ENCODE measurements at regions not wholly inside any gene's neighbourhood (a gene's known extent, or its start where the extent isn't known, plus 50 kb on each side); places are given as distances from the start of the nearest gene placed in this dataset.

- Mint-ChIP-seq H3K27ac (no peak overlapping the region), H3K4me3 (no peak overlapping the region), H3K27me3 (no peaks in the 10 kb centered on the region), H3K4me1 (no peaks in the 10 kb centered on the region), H3K9me3 (no peaks in the 10 kb centered on the region), H3K36me3 (ENCODE audit: low read depth) (no peaks in the 10 kb centered on the region)
- POLR2A ChIA-PET = no interaction called here
- CTCF ChIA-PET = no interaction called here
- no peak for DNase-seq
Observed at GRCh38 chr22:47957649-47958048, 1195.2 kb downstream of the TBC1D22A start.

- DNase-seq = no peak
Observed at GRCh38 chr22:47954107-47954506, 1191.7 kb downstream of the TBC1D22A start.

DNA sequence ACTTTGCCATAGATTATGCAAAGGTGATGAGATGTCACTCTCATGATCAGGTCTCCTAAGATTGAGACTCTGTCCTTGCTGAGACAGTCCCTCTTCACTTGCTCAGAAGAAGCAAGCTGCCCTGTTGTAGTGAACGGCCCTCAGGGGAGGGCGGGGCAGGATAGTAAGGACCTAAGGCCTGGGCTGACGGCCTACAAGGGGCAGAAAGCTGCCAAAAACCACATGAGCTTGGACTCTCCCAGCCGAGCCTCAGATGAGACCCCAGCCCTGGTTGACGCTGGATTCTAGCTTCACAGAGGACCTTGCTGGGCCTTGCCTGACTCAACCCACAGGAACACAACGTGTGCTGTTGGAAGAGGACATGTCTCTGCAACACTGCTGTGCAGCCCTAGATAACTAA lies 1182.5 kb downstream of the TBC1D22A start:
- peaks cover 9% of the 10 kb centered on the region for H3K4me1 Mint-ChIP-seq
- H3K36me3 Mint-ChIP-seq (ENCODE audit: low read depth) = no peaks in the 10 kb centered on the region
- ChIA-PET POLR2A (no interaction called here), CTCF (no interaction called here)
- DNase-seq = no peak
- peaks cover 5% of the 10 kb centered on the region for H3K9me3 Mint-ChIP-seq
- H3K27ac Mint-ChIP-seq = no peak overlapping the region
- H3K27me3 Mint-ChIP-seq = peaks cover 2% of the 10 kb centered on the region
- H3K4me3 Mint-ChIP-seq = no peak overlapping the region

More at GRCh38 chr22:47954107-47954506, 1191.7 kb downstream of the TBC1D22A start:
- Mint-ChIP-seq H3K4me1 (no peaks in the 10 kb centered on the region), H3K36me3 (ENCODE audit: low read depth) (no peaks in the 10 kb centered on the region), H3K4me3 (no peak overlapping the region), H3K9me3 (peaks cover 3% of the 10 kb centered on the region), H3K27ac (no peak overlapping the region), H3K27me3 (no peaks in the 10 kb centered on the region)
- POLR2A ChIA-PET = no interaction called here
- CTCF ChIA-PET = no interaction called here

GRCh38 chr22:47943729-47944700 lies 1181.6 kb downstream of the TBC1D22A start:
- peaks cover 2% of the 10 kb centered on the region for H3K27me3 Mint-ChIP-seq
- POLR2A ChIA-PET = no interaction called here
- CTCF ChIA-PET = no interaction called here
- no peaks in the 10 kb centered on the region for H3K36me3 Mint-ChIP-seq (ENCODE audit: low read depth)
- peaks cover 9% of the 10 kb centered on the region for H3K4me1 Mint-ChIP-seq
- no peak overlapping the region for H3K4me3 Mint-ChIP-seq
- H3K27ac Mint-ChIP-seq = no peak overlapping the region
- DNase-seq = no peak
- H3K9me3 Mint-ChIP-seq = peaks cover 2% of the 10 kb centered on the region

GRCh38 chr22:47940211-47940610 lies 1177.8 kb downstream of the TBC1D22A start:
- H3K27ac Mint-ChIP-seq = no peak overlapping the region
- POLR2A ChIA-PET = no interaction called here
- H3K9me3 Mint-ChIP-seq = peaks cover 5% of the 10 kb centered on the region
- CTCF ChIA-PET = no interaction called here
- H3K36me3 Mint-ChIP-seq (ENCODE audit: low read depth) = no peaks in the 10 kb centered on the region
- H3K4me3 Mint-ChIP-seq = no peak overlapping the region
- H3K27me3 Mint-ChIP-seq = peaks cover 2% of the 10 kb centered on the region
- H3K4me1 Mint-ChIP-seq = peaks cover 9% of the 10 kb centered on the region
- DNase-seq = no peak

DNA sequence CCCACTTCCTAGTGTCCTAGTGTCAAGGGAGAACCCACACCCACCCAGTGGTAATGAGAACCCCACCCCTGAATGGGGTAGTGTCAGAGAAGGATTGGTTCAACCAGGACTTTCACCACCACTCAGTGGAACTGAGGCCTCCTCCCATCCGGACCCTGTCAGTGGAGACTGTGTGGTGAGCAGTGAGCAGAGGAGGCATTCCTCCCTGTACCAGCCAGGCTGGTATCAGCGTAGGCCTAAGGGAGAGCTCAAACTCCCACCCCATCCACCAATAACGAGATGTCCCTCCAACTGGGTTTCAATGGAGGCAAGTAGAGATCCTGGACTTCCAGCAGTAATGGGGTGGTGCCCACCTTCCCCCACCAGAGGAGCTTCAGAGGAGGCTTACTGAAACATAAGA lies 1171.4 kb downstream of the TBC1D22A start:
- Mint-ChIP-seq H3K27ac (no peak overlapping the region), H3K27me3 (peaks cover 3% of the 10 kb centered on the region), H3K4me3 (no peak overlapping the region), H3K4me1 (no peaks in the 10 kb centered on the region), H3K9me3 (peaks cover 13% of the 10 kb centered on the region), H3K36me3 (ENCODE audit: low read depth) (no peaks in the 10 kb centered on the region)
- no peak for DNase-seq
- ChIA-PET CTCF (no interaction called here), POLR2A (no interaction called here)

- H3K4me1 Mint-ChIP-seq = no peaks in the 10 kb centered on the region
Observed at GRCh38 chr22:47933226-47933625, 1170.8 kb downstream of the TBC1D22A start.

DNA sequence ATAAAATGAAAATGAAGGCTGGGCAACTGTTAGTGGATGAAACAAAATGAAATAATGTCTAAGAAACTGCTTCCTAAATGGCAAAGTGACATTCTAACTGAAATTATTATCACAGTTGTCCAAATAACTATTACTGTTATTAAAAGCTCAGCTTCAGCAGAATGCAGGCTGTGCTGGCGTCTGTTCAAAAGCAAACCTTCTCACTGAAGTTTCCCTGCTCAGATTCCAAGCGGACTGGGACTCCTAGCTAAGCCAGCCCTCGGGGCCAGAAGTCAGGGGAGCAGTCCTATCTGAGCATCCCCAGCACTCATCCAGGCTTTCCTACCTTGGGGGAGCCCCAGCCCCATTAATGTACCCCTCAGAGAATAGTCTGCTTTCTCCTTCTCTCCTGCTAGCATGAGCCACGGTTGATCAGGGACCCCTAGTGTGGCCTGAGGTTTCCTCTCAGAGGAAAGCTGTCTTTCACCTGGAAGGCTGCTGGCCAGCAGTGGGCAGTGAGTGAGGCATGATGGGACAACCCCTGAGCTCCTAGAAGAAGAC lies 1167.3 kb downstream of the TBC1D22A start:
- H3K9me3 Mint-ChIP-seq = peaks cover 10% of the 10 kb centered on the region
- no peaks in the 10 kb centered on the region for H3K36me3 Mint-ChIP-seq (ENCODE audit: low read depth)
- H3K27me3 Mint-ChIP-seq = peaks cover 3% of the 10 kb centered on the region
- no peak overlapping the region for H3K4me3 Mint-ChIP-seq
- POLR2A ChIA-PET = no interaction called here
- no peaks in the 10 kb centered on the region for H3K4me1 Mint-ChIP-seq
- CTCF ChIA-PET = no interaction called here
- no peak for DNase-seq
- no peak overlapping the region for H3K27ac Mint-ChIP-seq

More at GRCh38 chr22:47933226-47933625, 1170.8 kb downstream of the TBC1D22A start:
- Mint-ChIP-seq H3K27me3 (peaks cover 3% of the 10 kb centered on the region), H3K4me3 (no peak overlapping the region), H3K9me3 (peaks cover 13% of the 10 kb centered on the region), H3K36me3 (ENCODE audit: low read depth) (no peaks in the 10 kb centered on the region), H3K27ac (no peak overlapping the region)
- CTCF ChIA-PET = no interaction called here
- DNase-seq = no peak
- POLR2A ChIA-PET = no interaction called here

DNA sequence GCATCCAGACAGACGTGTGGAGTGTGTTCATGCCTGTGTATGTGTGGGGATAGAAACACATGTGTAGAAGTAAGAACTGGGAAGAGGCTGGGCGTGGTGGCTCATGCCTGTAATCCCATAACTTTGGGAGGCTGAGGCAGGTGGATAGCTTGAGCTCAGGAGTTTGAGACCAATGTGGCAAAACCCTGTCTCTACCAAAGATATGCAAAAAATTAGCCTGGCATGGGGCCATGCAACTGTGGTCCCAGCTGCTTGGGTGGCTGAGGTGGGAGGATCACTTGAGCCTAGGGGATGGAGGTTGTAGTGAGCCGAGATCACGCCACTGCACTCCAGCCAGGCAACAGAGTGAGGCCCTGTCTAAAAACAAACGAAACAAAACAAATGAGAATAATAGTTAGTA lies 1166.6 kb downstream of the TBC1D22A start:
- ChIA-PET POLR2A (no interaction called here), CTCF (no interaction called here)
- no peak for DNase-seq
- Mint-ChIP-seq H3K27ac (no peak overlapping the region), H3K4me3 (no peak overlapping the region), H3K4me1 (no peaks in the 10 kb centered on the region), H3K36me3 (ENCODE audit: low read depth) (no peaks in the 10 kb centered on the region), H3K9me3 (peaks cover 7% of the 10 kb centered on the region), H3K27me3 (peaks cover 3% of the 10 kb centered on the region)

DNA sequence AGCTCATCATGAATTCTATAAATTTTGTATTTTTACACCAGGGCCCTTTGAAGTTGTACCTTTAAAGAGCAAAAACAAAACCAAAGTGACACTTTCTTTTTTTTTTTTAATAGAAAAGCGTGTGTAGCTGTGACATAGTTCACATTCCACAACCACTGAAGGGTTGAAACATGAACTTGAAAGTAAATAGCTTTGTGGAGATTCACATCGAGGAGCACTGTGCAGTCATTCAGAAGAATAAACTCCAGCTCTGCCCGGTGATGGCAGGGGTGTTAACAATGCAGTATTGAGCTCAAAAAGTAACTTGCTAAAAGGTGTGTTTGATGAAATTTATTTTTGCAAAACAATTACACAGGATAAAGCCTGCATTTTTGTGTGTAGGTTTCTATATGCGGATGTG lies 1166.2 kb downstream of the TBC1D22A start:
- H3K27ac Mint-ChIP-seq = no peak overlapping the region
- H3K4me3 Mint-ChIP-seq = no peak overlapping the region
- ChIA-PET CTCF (no interaction called here), POLR2A (no interaction called here)
- H3K9me3 Mint-ChIP-seq = peaks cover 5% of the 10 kb centered on the region
- no peaks in the 10 kb centered on the region for H3K4me1 Mint-ChIP-seq
- peaks cover 3% of the 10 kb centered on the region for H3K27me3 Mint-ChIP-seq
- DNase-seq = no peak
- no peaks in the 10 kb centered on the region for H3K36me3 Mint-ChIP-seq (ENCODE audit: low read depth)

DNA sequence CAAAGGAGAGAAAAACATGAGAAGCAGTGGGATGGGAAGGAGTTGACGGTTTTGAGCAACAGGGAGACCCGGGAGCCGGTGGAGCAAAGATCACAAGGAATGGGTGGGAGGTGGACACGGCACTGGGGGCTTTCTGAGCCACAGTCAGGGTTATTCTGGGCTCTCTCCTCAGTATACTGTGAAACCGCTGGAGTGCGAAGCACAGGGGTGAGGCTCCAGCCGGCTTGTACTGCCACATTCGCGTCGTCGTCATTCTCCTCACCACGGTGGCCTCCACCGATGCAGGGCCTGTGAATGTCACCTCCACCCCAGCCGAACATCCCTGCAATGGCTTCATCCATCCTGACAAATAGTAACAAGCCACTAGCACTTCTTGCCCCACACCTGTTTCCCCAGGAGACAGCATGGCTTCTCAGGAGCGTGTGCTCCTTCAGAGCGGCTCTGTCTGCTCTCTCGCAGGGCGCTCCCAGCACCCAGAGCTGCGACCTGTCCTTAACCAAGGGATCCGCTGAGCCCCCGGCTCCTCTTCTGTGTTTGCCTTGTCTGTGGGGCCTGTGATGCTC lies 1165.3 kb downstream of the TBC1D22A start:
- CTCF ChIA-PET = no interaction called here
- peaks cover 3% of the 10 kb centered on the region for H3K27me3 Mint-ChIP-seq
- POLR2A ChIA-PET = no interaction called here
- H3K4me1 Mint-ChIP-seq = no peaks in the 10 kb centered on the region
- no peak for DNase-seq
- peaks cover 5% of the 10 kb centered on the region for H3K9me3 Mint-ChIP-seq
- no peak overlapping the region for H3K4me3 Mint-ChIP-seq
- H3K36me3 Mint-ChIP-seq (ENCODE audit: low read depth) = no peaks in the 10 kb centered on the region
- H3K27ac Mint-ChIP-seq = no peak overlapping the region

DNA sequence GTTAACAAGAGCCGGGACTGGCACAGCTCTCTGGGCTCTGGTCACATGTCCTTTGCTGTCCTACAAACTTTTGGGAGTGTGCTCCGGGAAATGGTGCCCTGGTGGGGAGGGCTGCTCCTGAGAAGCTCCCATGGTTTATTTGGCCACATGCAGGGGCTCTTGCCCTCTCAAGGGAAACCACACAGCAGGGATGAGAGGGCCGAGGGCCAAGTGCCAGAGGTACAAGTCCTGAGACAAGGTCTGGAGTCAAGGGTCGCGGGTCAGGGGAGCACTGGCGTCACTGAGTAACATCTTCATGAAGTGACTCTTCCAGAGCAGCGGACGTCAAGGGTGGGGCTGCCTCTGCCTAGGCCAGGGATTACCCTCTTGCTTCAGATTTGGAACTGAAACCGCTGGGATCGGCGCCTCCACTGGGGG lies 1160.6 kb downstream of the TBC1D22A start:
- CTCF ChIA-PET = no interaction called here
- H3K36me3 Mint-ChIP-seq (ENCODE audit: low read depth) = no peaks in the 10 kb centered on the region
- H3K9me3 Mint-ChIP-seq = no peaks in the 10 kb centered on the region
- no peak for DNase-seq
- POLR2A ChIA-PET = no interaction called here
- no peak overlapping the region for H3K4me3 Mint-ChIP-seq
- H3K27me3 Mint-ChIP-seq = no peaks in the 10 kb centered on the region
- H3K27ac Mint-ChIP-seq = no peak overlapping the region
- peaks cover 19% of the 10 kb centered on the region for H3K4me1 Mint-ChIP-seq

DNA sequence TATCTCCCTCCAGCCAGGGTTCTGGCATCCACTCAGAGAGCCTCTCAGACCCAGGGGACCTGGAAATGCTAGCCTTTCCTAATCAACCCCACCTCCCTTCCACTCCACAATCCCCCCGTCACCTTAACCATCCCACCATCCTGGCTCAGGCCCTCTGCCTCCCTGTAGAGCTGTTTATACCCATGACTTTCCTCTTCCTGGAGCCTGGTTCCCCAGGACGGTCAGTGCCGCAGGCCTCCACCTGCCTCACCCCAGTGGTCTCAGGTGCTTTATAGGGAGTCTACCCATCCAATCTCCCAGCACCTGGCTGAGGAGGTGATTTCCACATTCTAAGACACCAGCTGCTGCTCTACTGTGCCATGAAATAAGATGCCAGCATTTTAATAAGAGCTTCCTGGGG lies 1159.5 kb downstream of the TBC1D22A start:
- CTCF ChIA-PET = interaction anchor here (1.0 kb wide), 1 partner anchor 9 kb away, joined by 3 read pairs; no protein-coding TSS in a partner anchor
- H3K27ac Mint-ChIP-seq = no peak overlapping the region
- no peaks in the 10 kb centered on the region for H3K27me3 Mint-ChIP-seq
- POLR2A ChIA-PET = no interaction called here
- no peak for DNase-seq
- no peaks in the 10 kb centered on the region for H3K36me3 Mint-ChIP-seq (ENCODE audit: low read depth)
- H3K9me3 Mint-ChIP-seq = no peaks in the 10 kb centered on the region
- H3K4me3 Mint-ChIP-seq = no peak overlapping the region
- peaks cover 20% of the 10 kb centered on the region for H3K4me1 Mint-ChIP-seq

Data from activated CD4-positive, alpha-beta T cell treated with anti-CD3 and anti-CD28 coated beads, Interleukin-2, amount 10 ng/mL, durations not matched to agents 7 days and 5 days (primary cell).